Type B pancreatic cell (in vitro differentiated cells): ENCODE measurements at regions not wholly inside any gene's neighbourhood (a gene's known extent, or its start where the extent isn't known, plus 50 kb on each side); places are given as distances from the start of the nearest gene placed in this dataset.
"Not testable (repeated sequence)": the region's sequence is repeated elsewhere in the genome, so short reads cannot be mapped to it uniquely, and the experiment has no call there.

Experiments
- DNase-seq: peaks from one replicate; pipeline ENCODE4 v3.0.0; 2021; ENCODE audit warnings: mixed read lengths; ENCODE audit not compliant: unreplicated experiment; ENCODE audit errors: extremely low spot score
- H3K27ac Mint-ChIP-seq: 2 replicates; pipeline ENCODE4 v1.8.0; 2021; ENCODE audit warnings: mild to moderate bottlenecking, mixed read lengths
- H3K27me3 Mint-ChIP-seq: 2 replicates; pipeline ENCODE4 v1.8.0; 2021; ENCODE audit warnings: mixed read lengths
- H3K36me3 Mint-ChIP-seq: 2 replicates; pipeline ENCODE4 v1.8.0; 2021; ENCODE audit warnings: mixed read lengths
- H3K4me1 Mint-ChIP-seq: one replicate; pipeline ENCODE4 v1.8.0; 2021; ENCODE audit warnings: mixed read lengths; ENCODE audit not compliant: unreplicated experiment
- H3K4me3 Mint-ChIP-seq: 2 replicates; pipeline ENCODE4 v1.8.0; 2021; ENCODE audit warnings: mild to moderate bottlenecking, mixed read lengths
- H3K9me3 Mint-ChIP-seq: 2 replicates; pipeline ENCODE4 v1.8.0; 2021; ENCODE audit warnings: mixed read lengths
- CTCF ChIP-seq: fragments of 200-600 bp; sonication (generic); conservative IDR thresholded peaks from 2 replicates; pipeline ENCODE4 v1.5.0; 2021; ENCODE audit warnings: antibody characterized with exemption, mild to moderate bottlenecking

DNA sequence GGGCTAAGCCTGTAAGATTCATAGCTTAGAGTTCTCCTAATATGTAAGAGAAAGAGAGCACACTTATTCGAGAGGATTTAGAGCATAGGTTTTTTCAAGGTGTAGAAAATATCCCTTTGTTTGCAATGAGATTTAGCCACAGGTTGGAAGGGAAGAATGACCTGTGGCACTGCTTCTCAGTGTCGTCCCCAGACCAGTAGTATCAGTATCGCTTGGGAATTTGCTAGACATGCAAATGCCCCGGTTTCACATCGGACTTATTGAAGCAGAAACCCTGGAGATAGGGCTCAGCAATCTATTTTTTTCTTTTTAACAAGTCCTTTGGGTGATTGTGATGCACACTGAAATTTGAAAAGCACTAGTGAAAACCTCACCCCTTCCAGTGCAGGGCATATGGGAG, 362.6 kb upstream of the C11orf87 start:
- DNase-seq, result no peak
- no peak overlapping the region for H3K27ac Mint-ChIP-seq
- H3K27me3 Mint-ChIP-seq, result peaks cover 3% of the 10 kb centered on the region
- TF ChIP-seq CTCF, result no peak
- no peaks in the 10 kb centered on the region for H3K36me3 Mint-ChIP-seq
- no peak overlapping the region for H3K4me3 Mint-ChIP-seq
- no peaks in the 10 kb centered on the region for H3K4me1 Mint-ChIP-seq
- H3K9me3 Mint-ChIP-seq, result peaks cover 3% of the 10 kb centered on the region

GRCh38 chr11:109061394-109061793, 360.6 kb upstream of the C11orf87 start:
- peaks cover 3% of the 10 kb centered on the region for H3K9me3 Mint-ChIP-seq
- H3K27me3 Mint-ChIP-seq, result peaks cover 3% of the 10 kb centered on the region
- no peaks in the 10 kb centered on the region for H3K36me3 Mint-ChIP-seq
- no peak overlapping the region for H3K27ac Mint-ChIP-seq
- H3K4me3 Mint-ChIP-seq, result no peak overlapping the region
- no peak for TF ChIP-seq CTCF
- H3K4me1 Mint-ChIP-seq, result no peaks in the 10 kb centered on the region
- no peak for DNase-seq

GRCh38 chr11:109062445-109062844, 359.5 kb upstream of the C11orf87 start:
- Mint-ChIP-seq H3K4me3 (no peak overlapping the region), H3K4me1 (no peaks in the 10 kb centered on the region), H3K9me3 (peaks cover 3% of the 10 kb centered on the region), H3K36me3 (no peaks in the 10 kb centered on the region), H3K27ac (no peak overlapping the region), H3K27me3 (peaks cover 3% of the 10 kb centered on the region)
- no peak for TF ChIP-seq CTCF
- DNase-seq, result no peak

GRCh38 chr11:109062871-109063270, 359.1 kb upstream of the C11orf87 start:
- no peak overlapping the region for H3K4me3 Mint-ChIP-seq
- no peak for DNase-seq
- H3K36me3 Mint-ChIP-seq, result no peaks in the 10 kb centered on the region
- H3K27me3 Mint-ChIP-seq, result peaks cover 3% of the 10 kb centered on the region
- H3K27ac Mint-ChIP-seq, result no peak overlapping the region
- no peak for TF ChIP-seq CTCF
- peaks cover 3% of the 10 kb centered on the region for H3K9me3 Mint-ChIP-seq
- H3K4me1 Mint-ChIP-seq, result no peaks in the 10 kb centered on the region

GRCh38 chr11:109064618-109065311, 357.2 kb upstream of the C11orf87 start:
- H3K9me3 Mint-ChIP-seq, H3K4me3 Mint-ChIP-seq, DNase-seq, H3K4me1 Mint-ChIP-seq, H3K27me3 Mint-ChIP-seq, H3K36me3 Mint-ChIP-seq, H3K27ac Mint-ChIP-seq: not testable (repeated sequence)

- H3K36me3 Mint-ChIP-seq, result no peaks in the 10 kb centered on the region
- DNase-seq, result no peak
- H3K4me1 Mint-ChIP-seq, result no peaks in the 10 kb centered on the region
- H3K27me3 Mint-ChIP-seq, result peaks cover 12% of the 10 kb centered on the region
- H3K27ac Mint-ChIP-seq, result no peak overlapping the region
- TF ChIP-seq CTCF, result no peak
- no peak overlapping the region for H3K4me3 Mint-ChIP-seq
- peaks cover 9% of the 10 kb centered on the region for H3K9me3 Mint-ChIP-seq
These were observed 350.7 kb upstream of the C11orf87 start for GRCh38 chr11:109071262-109071661.
